ENCODE measurements at regions not wholly inside any gene's neighbourhood (a gene's known extent, or its start where the extent isn't known, plus 50 kb on each side); places are given as distances from the start of the nearest gene placed in this dataset.

DNA sequence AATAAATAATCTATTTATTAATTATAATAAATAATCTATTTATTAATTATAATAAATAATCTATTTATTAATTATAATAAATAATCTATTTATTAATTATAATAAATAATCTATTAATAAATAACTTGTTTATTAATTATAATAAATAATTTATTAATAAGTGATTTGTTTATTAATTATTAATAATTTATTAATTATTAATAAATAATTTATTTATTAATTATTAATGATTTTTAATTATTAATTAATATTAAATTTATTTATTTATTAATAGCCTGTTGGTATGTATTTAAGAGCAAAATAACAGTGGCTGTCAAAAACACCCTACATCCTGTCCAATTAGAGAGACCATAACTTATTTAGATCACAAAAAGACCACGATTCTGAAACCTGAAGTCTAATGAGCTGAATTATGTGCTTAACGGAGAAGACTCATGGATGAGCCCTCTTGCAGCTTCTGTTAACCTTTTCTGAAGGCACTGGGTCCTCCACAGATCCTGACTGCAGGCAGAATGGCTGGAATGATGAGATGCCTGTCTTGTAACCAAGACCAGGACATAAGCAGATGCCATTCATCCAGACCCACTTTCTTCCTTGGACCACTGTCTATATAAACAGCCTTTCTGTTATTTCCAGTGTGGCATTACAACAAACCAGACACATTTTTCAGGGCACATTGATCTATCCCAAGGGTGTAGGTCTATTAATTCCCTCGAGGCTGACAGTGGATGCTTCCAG lies 134.2 kb downstream of the SETD4 start:
- TF ChIP-seq, protein P1, sequence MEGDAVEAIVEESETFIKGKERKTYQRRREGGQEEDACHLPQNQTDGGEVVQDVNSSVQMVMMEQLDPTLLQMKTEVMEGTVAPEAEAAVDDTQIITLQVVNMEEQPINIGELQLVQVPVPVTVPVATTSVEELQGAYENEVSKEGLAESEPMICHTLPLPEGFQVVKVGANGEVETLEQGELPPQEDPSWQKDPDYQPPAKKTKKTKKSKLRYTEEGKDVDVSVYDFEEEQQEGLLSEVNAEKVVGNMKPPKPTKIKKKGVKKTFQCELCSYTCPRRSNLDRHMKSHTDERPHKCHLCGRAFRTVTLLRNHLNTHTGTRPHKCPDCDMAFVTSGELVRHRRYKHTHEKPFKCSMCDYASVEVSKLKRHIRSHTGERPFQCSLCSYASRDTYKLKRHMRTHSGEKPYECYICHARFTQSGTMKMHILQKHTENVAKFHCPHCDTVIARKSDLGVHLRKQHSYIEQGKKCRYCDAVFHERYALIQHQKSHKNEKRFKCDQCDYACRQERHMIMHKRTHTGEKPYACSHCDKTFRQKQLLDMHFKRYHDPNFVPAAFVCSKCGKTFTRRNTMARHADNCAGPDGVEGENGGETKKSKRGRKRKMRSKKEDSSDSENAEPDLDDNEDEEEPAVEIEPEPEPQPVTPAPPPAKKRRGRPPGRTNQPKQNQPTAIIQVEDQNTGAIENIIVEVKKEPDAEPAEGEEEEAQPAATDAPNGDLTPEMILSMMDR (IDR thresholded peaks at IDR 0.05 in 4 of 5, conservative IDR thresholded peaks at IDR 0.05 in 1 of 5), result no peak
- no peak for TF ChIP-seq POLR2A (IDR thresholded peaks at IDR 0.05)
